NCI-H446 treated with DMSO at 0.1 percent for 48 hours (cell line): ENCODE measurements at regions not wholly inside any gene's neighbourhood (a gene's known extent, or its start where the extent isn't known, plus 50 kb on each side); places are given as distances from the start of the nearest gene placed in this dataset.
A peak's percentile ranks its signal among the peaks of the same experiment; 100 is the strongest.

Experiments
- DNase-seq: peaks from one replicate; lab custom pipeline; 2025; lab: John Stamatoyannopoulos, UW

- DNase-seq, result no peak
These were observed 114.3 kb upstream of the TDRD3 start for GRCh38 chr13:60282708-60283107.

GRCh38 chr13:60286707-60287106, 110.3 kb upstream of the TDRD3 start:
- no peak for DNase-seq

DNA sequence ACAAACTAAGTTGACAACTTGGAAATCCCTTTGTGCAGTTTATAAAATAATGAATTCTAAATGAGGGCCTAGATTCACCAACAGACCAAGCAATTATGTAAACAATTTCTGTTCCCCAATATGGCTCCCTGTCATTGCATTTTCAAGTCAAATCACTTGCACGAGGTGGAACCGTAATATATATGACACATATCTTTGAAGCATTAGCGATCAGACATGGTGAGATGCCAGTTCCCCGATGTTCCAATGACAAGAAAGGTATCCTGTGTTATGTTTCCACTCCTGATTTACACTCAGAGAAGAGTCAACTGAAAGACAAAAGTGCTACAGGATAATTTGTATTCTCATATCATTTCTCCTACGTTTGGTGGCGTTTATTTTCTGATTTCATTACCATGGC, 108.5 kb upstream of the TDRD3 start:
- DNase-seq, result no peak

GRCh38 chr13:60303166-60303565, 93.9 kb upstream of the TDRD3 start:
- no peak for DNase-seq

GRCh38 chr13:60311527-60311926, 85.5 kb upstream of the TDRD3 start:
- DNase-seq, result no peak

GRCh38 chr13:60312851-60313505, 84.0 kb upstream of the TDRD3 start:
- DNase-seq, result no peak

GRCh38 chr13:60318186-60318585, 78.8 kb upstream of the TDRD3 start:
- DNase-seq, result no peak

DNA sequence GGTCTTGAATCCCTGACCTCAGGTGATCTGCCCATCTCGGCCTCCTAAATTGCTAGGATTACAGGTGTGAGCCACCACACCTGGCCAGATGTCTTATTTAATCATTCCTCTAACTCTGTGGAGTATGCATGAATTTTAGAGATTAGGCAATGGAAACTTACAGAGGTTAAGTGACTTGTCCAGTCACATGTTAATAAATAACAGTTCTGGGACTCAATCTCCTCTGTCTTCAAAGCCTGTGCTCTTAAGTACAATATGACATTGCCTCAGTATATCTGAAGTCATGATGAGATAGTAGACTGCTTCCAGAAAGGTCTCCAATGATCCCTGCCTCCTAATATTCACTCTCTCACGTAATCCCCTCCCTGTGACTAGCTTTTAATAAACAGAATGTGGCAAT, 72.9 kb upstream of the TDRD3 start:
- no peak for DNase-seq

DNA sequence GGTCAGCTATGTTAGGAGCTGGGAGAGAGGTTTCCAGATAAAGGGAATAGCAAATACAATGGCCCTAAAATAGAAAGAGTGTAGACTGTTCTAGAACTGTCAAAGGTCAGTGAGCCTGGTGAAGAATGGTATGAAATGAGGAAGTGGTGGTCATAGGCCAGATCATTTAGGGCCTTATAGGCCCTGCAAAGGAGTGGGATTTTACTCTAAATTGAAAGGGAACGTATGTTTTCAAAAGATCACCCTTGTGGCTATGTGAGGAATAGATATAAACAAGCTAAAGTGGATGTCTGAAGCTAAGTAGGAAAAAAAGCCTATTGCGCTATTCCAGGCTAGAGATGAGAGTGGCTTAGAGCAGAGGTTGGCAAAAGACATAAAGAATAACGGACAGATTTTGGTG, 70.7 kb upstream of the TDRD3 start:
- DNase-seq, result no peak

- no peak for DNase-seq
These were observed 69.5 kb upstream of the TDRD3 start for GRCh38 chr13:60327511-60327910.

DNA sequence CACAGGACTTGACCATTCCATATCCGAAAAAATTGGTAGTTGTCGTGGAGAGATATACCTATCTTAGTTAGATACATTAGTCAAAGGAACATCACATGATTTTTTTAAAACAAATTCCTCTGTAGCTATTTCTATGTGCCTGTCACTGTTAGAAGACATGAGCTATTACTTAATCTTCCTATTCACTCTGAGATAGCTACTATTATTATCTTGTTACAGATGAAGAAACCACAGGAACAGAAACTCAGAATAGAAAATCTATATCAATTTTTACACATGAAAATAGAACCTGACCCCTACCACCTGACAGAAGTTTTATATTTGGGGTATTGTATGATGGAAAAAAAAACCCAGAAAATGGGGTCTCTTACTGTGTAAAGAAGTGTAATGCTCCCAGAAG, 68.9 kb upstream of the TDRD3 start:
- DNase-seq, result no peak

- DNase-seq, result peak; percentile 0
These were observed 67.6 kb upstream of the TDRD3 start for GRCh38 chr13:60329221-60329923.

GRCh38 chr13:60331249-60332012, 65.6 kb upstream of the TDRD3 start:
- no peak for DNase-seq

DNA sequence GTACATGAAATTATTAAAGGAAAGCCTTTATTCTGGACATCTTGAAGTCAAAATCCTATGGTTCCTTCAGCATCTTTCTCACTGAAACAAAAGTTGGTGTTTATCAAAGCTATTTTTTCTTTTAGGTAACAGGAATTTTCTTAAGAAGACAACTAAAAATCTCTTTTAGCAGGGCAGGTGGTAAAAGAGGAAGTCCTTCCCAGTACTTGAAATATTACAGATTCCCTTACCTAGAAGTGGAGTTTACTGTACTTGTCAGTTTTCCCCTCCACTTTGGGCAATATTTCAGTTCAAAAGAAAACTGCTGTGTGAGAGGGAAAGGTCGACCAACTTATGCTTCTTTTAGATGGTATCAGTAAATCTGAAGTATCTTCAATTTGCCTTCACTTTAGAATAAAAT, 64.3 kb upstream of the TDRD3 start:
- no peak for DNase-seq

DNA sequence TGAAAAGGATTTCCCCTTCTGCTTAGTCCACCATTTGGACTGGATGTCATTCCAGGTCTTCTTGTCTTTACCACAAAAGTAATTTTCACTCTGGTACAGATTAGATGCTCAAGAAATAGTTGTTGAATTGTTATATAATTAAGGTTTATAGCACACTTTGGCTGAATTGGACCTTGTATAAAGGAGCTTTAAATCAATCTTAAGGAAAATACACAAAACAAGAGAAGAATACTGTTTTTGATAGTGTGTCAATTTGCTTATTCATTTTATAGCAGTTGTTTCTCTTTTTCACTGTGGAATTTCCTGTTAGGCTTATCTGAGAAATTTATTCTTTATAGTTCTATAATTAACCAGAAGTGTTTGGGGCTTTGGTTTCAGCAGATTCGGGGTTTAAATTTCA, 62.7 kb upstream of the TDRD3 start:
- no peak for DNase-seq

DNA sequence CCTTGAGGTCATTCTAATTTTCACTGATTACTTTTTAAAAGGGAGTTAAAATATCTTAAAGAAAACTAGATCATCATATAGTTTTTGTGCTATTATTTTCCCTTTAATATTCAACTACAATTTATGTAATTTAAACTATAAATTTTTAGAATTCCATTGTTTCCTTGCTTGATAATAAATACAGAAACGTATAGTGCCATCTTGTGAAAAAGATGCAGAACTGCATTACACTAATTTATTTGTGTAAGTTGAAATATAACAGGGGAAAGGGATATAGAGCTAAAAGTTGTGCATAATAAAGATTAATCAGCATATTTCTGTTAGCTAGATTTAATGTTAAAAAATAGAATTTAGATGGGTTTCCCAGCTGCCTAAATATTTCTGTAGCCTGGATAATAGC, 61.5 kb upstream of the TDRD3 start:
- DNase-seq, result no peak

- no peak for DNase-seq
These were observed 58.3 kb upstream of the TDRD3 start for GRCh38 chr13:60338754-60339153.

- DNase-seq, result no peak
These were observed 53.0 kb upstream of the TDRD3 start for GRCh38 chr13:60343978-60344377.

GRCh38 chr13:60347174-60347573, 49.8 kb upstream of the TDRD3 start:
- no peak for DNase-seq
